ENCODE measurements at regions not wholly inside any gene's neighbourhood (a gene's known extent, or its start where the extent isn't known, plus 50 kb on each side); places are given as distances from the start of the nearest gene placed in this dataset.

- TF ChIP-seq CTCF (IDR thresholded peaks at IDR 0.05) (no peak), POLR2A (IDR thresholded peaks at IDR 0.05) (no peak)
These were observed 277.2 kb downstream of the TEX29 start for GRCh38 chr13:111597618-111598017.
